IMR-90 (cell line): ENCODE measurements at regions not wholly inside any gene's neighbourhood (a gene's known extent, or its start where the extent isn't known, plus 50 kb on each side); places are given as distances from the start of the nearest gene placed in this dataset.

Experiments used
- ATAC-seq: fragments of 200-7000 bp; cut with Tn5 transposase; 2 replicates; pipeline ENCODE4 v1.9.1; 2020; ENCODE audit warnings: low read depth, mild to moderate bottlenecking, moderate library complexity
- BruUV-seq: library from RNA; stranded (reverse); fragments of 400-500 nt; replicated peaks from 2 replicates; lab custom pipeline; 2021; lab: Mats Ljungman, UMichigan
- CTCF ChIA-PET: fragments of 300-600 bp; formaldehyde crosslinking; extraction: SDS; loops from one replicate; lab custom pipeline; 2021; ENCODE audit warnings: antibody characterized with exemption; lab: Yijun Ruan, JAX
- POLR2A ChIA-PET: fragments of 300-600 bp; sonication (Branson Sonifier 250); formaldehyde crosslinking; loops from one replicate; lab custom pipeline; 2022; ENCODE audit warnings: antibody characterized with exemption; ENCODE audit not compliant: unreplicated experiment; lab: Charles Lee
- DNase-seq: peaks from one replicate; pipeline ENCODE4 v3.0.0; 2013
- H2AFZ ChIP-seq: replicated peaks from 2 replicates; pipeline ENCODE3; 2013; ENCODE audit warnings: low read length, mild to moderate bottlenecking; ENCODE audit not compliant: poor library complexity
- H2AK5ac ChIP-seq: 2 replicates; pipeline ENCODE4 v1.6.1; 2013; ENCODE audit warnings: low read depth, low read length, inconsistent platforms
- H2AK9ac ChIP-seq: replicated peaks from 2 replicates; pipeline ENCODE3; 2013; ENCODE audit warnings: mild to moderate bottlenecking, low read depth, low read length, moderate library complexity; ENCODE audit not compliant: poor library complexity
- H2BK120ac ChIP-seq: 2 replicates; pipeline ENCODE4 v1.6.1; 2013; ENCODE audit warnings: low read depth, low read length, inconsistent platforms
- H2BK15ac ChIP-seq: 3 replicates; pipeline ENCODE4 v1.6.1; 2013; ENCODE audit warnings: low read depth, low read length, inconsistent platforms
- H2BK20ac ChIP-seq: 2 replicates; pipeline ENCODE4 v1.6.1; 2013; ENCODE audit warnings: low read depth, mild to moderate bottlenecking, inconsistent platforms, low read length, moderate library complexity
- H2BK5ac ChIP-seq: 2 replicates; pipeline ENCODE4 v1.6.1; 2013; ENCODE audit warnings: mild to moderate bottlenecking, low read depth, low read length, inconsistent platforms; ENCODE audit not compliant: poor library complexity, severe bottlenecking
- H3K14ac ChIP-seq: replicated peaks from 2 replicates; pipeline ENCODE4 v1.6.1; 2013; ENCODE audit warnings: low read depth, low read length, inconsistent platforms
- H3K18ac ChIP-seq: 2 replicates; pipeline ENCODE4 v1.6.1; 2013; ENCODE audit warnings: low read depth, low read length, control low read depth
- H3K23ac ChIP-seq: 2 replicates; pipeline ENCODE4 v1.6.1; 2013; ENCODE audit warnings: low read depth, low read length, inconsistent platforms
- H3K27ac ChIP-seq: 2 replicates; pipeline ENCODE4 v1.5.1; 2013; ENCODE audit warnings: mild to moderate bottlenecking, control low read depth, low read length; ENCODE audit not compliant: insufficient read depth
- H3K27me3 ChIP-seq: 2 replicates; pipeline ENCODE4 v1.6.1; 2013; ENCODE audit warnings: low read length; ENCODE audit not compliant: control insufficient read depth, insufficient read depth
- H3K36me3 ChIP-seq: 2 replicates; pipeline ENCODE4 v1.6.1; 2013; ENCODE audit warnings: low read length, mixed read lengths; ENCODE audit not compliant: control insufficient read depth, insufficient read depth
- H3K4ac ChIP-seq: 2 replicates; pipeline ENCODE4 v1.6.1; 2013; ENCODE audit warnings: low read depth, low read length, inconsistent platforms
- H3K4me1 ChIP-seq: 2 replicates; pipeline ENCODE4 v1.6.1; 2013; ENCODE audit warnings: low read length, mixed read lengths; ENCODE audit not compliant: control insufficient read depth, insufficient read depth
- H3K4me2 ChIP-seq: 2 replicates; pipeline ENCODE4 v1.6.1; 2013; ENCODE audit warnings: low read depth, mild to moderate bottlenecking, control low read depth, low read length, moderate library complexity
- H3K4me3 ChIP-seq: 2 replicates; pipeline ENCODE4 v1.5.1; 2013; ENCODE audit warnings: low read depth, mild to moderate bottlenecking, control low read depth, low read length, moderate library complexity; ENCODE audit not compliant: insufficient read depth
- H3K56ac ChIP-seq: 2 replicates; pipeline ENCODE4 v1.6.1; 2013; ENCODE audit warnings: low read length, inconsistent platforms; ENCODE audit not compliant: insufficient read depth; ENCODE audit errors: extremely low read depth
- H3K79me1 ChIP-seq, 2 experiments: 2 replicates each; pipeline ENCODE4 v1.6.1; 2013; ENCODE audit warnings: low read length in 2 of 2, inconsistent platforms in 1 of 2, low read depth in 1 of 2
- H3K9ac ChIP-seq: 2 replicates; pipeline ENCODE4 v1.6.1; 2013; ENCODE audit warnings: low read depth, low read length, control low read depth
- H3K9me1 ChIP-seq: 2 replicates; pipeline ENCODE4 v1.6.1; 2013; ENCODE audit warnings: low read length, inconsistent platforms; ENCODE audit not compliant: insufficient read depth
- H3K9me3 ChIP-seq: 2 replicates; pipeline ENCODE4 v1.6.1; 2013; ENCODE audit warnings: low read length; ENCODE audit not compliant: control insufficient read depth, insufficient read depth
- H4K20me1 ChIP-seq: 2 replicates; pipeline ENCODE4 v1.6.1; 2013; ENCODE audit warnings: low read length, inconsistent platforms; ENCODE audit not compliant: insufficient read depth
- H4K5ac ChIP-seq: 2 replicates; pipeline ENCODE4 v1.6.1; 2013; ENCODE audit warnings: mild to moderate bottlenecking, low read depth, low read length, control low read depth
- H4K8ac ChIP-seq, 2 experiments: 2 replicates each; pipeline ENCODE4 v1.6.1; 2013; ENCODE audit warnings: low read depth in 2 of 2, low read length in 2 of 2, control low read depth in 1 of 2, inconsistent platforms in 1 of 2
- H4K91ac ChIP-seq: 2 replicates; pipeline ENCODE4 v1.6.1; 2013; ENCODE audit warnings: low read depth, low read length, inconsistent platforms; ENCODE audit not compliant: insufficient read depth
- RFX5 ChIP-seq: IDR thresholded peaks from 2 replicates; pipeline ENCODE4 v1.8.0; 2012; ENCODE audit warnings: low read depth, mild to moderate bottlenecking, low read length, moderate library complexity
- WGBS, 2 experiments: methylation state at CpG; one replicate each; pipeline versions ENCODE4 v1.1.5 to v1.1.7; 2013; ENCODE audit warnings: missing lambda C conversion rate in 2 of 2; ENCODE audit not compliant: insufficient read length in 1 of 2; ENCODE audit errors: extremely low coverage in 2 of 2; 5-methylcytosine and 5-hydroxymethylcytosine counted together
- dilution Hi-C: fragments of 300-500 bp; cut with HindIII; formaldehyde crosslinking; loops from one replicate; pipeline ENCODE4 v1.14.3; 2018; ENCODE audit warnings: low sequenced_read_pairs; ENCODE audit not compliant: unreplicated experiment
- in situ Hi-C: fragments of 300-500 bp; cut with MboI; formaldehyde crosslinking; loops from 3 replicates; pipeline ENCODE4 v1.14.3; 2019; ENCODE audit warnings: low sequenced_read_pairs, inconsistent platforms, mixed read lengths
- intact Hi-C: fragments of 100-400 bp; cut with micrococcal nuclease; formaldehyde crosslinking; loops from 2 replicates; pipeline ENCODE4 v1.10.0; 2022

DNA sequence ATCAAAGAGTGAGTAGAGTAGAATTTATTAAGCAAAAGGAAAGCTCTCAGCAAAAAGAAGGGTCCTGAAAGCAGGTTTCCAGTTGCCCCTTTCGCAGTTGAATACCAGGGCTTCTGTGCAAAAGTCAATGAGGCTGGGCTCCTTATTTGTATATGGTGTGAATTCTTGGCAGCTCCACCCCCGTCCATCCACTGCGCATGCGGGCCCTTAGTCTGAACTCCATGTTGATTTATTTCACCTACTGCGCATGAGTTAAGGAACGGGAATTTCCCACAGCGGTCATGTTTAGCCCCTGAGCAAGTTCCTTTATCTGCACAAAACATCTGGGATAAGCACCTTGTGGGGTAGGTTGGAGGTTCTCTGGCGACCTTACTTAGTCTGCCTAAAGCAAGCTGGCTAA is 325.6 kb downstream of the ZWINT start:
- no peak for ATAC-seq

More for the DNA sequence above, 325.6 kb downstream of the ZWINT start:
- H3K4me2 ChIP-seq, result no peak overlapping the region
- no peak overlapping the region for H3K9ac ChIP-seq
- no peaks in the 10 kb centered on the region for H3K27me3 ChIP-seq
- TF ChIP-seq RFX5, result no peak
- no peak overlapping the region for H3K23ac ChIP-seq
- no peak overlapping the region for H3K4me3 ChIP-seq
- H3K36me3 ChIP-seq, result no peaks in the 10 kb centered on the region
- no peak overlapping the region for H4K91ac ChIP-seq
- no peaks in the 10 kb centered on the region for H3K9me1 ChIP-seq
- H3K18ac ChIP-seq, result no peak overlapping the region
- no CpG with 5 or more reads among the region's 8 CpGs for WGBS, 2 experiments
- no peak overlapping the region for H2AK9ac ChIP-seq
- no peak overlapping the region for H3K56ac ChIP-seq
- H2BK5ac ChIP-seq, result no peak overlapping the region
- no peaks in the 10 kb centered on the region for H3K79me1 ChIP-seq
- CTCF ChIA-PET, result no interaction called here
- no peak overlapping the region for H2AFZ ChIP-seq
- H3K14ac ChIP-seq, result no peak overlapping the region
- DNase-seq, result no peak
- H4K8ac ChIP-seq, result no peak overlapping the region
- H3K9me3 ChIP-seq, result no peaks in the 10 kb centered on the region
- no peak overlapping the region for H3K27ac ChIP-seq
- H2BK15ac ChIP-seq, result no peak overlapping the region
- H4K5ac ChIP-seq, result no peak overlapping the region
- POLR2A ChIA-PET, result no interaction called here
- in situ Hi-C loops (no loop called here), intact Hi-C loops (no loop called here), dilution Hi-C loops (no loop called here)
- no peaks in the 10 kb centered on the region for H3K4me1 ChIP-seq
- no peaks in the 10 kb centered on the region for H4K20me1 ChIP-seq
- no peak overlapping the region for H2AK5ac ChIP-seq
- H3K4ac ChIP-seq, result no peak overlapping the region
- H2BK120ac ChIP-seq, result no peak overlapping the region
- no peak overlapping the region for H2BK20ac ChIP-seq
- BruUV-seq, result no TSS peak
